ENCODE measurements at regions not wholly inside any gene's neighbourhood (a gene's known extent, or its start where the extent isn't known, plus 50 kb on each side); places are given as distances from the start of the nearest gene placed in this dataset.

- TF ChIP-seq CTCF (IDR thresholded peaks at IDR 0.05) (no peak), POLR2A (IDR thresholded peaks at IDR 0.05) (no peak)
Observed at GRCh38 chr4:181470306-181470705, 772.9 kb upstream of the TENM3 start.

Data from heart left ventricle (tissue), 13 donors.